Esophagus squamous epithelium (tissue), 4 donors: ENCODE measurements at regions not wholly inside any gene's neighbourhood (a gene's known extent, or its start where the extent isn't known, plus 50 kb on each side); places are given as distances from the start of the nearest gene placed in this dataset.

Source experiments
- POLR2A ChIP-seq, 4 donors: fragments of 450-650 bp; IDR thresholded peaks; one replicate each; pipeline ENCODE4 v1.6.1; 2017; ENCODE audit warnings: antibody characterized with exemption in 4 of 4, mild to moderate bottlenecking in 4 of 4, moderate library complexity in 3 of 4
- TF ChIP-seq, protein P1 (sequence below), 6 experiments: fragments of 450-650 bp in 4 of 6; fragments of 200-600 bp in 2 of 6; sonication (generic) in 2 of 6; IDR thresholded peaks; one replicate each; pipeline ENCODE4 v1.5.1; 2016 to 2019; ENCODE audit warnings: antibody characterized with exemption in 6 of 6, mild to moderate bottlenecking in 4 of 6, moderate library complexity in 4 of 6

DNA sequence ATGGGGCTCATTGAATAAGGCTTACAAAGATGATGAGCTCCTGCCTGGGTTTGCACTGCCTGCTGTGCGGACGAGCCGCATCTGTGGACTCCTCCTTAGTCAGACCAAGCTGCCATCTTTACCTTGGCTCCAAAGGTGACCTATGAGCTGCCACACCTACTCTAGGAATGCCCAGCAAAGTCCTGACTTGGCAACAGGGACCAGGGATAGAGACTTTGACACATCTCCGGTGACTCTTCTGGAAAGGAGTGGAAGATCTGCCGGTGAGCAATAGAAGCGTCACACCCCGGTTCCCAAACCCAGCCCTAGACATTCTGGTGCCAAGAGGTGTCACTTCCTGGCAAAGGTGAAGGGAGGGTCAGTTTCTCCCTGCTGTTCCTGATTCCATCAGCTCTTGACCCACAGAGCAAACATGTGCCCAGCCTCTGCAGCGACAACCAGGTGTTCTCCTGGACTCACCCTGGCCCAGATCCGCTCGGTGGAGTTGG lies 50.2 kb upstream of the GTF3A start:
- TF ChIP-seq, protein P1, sequence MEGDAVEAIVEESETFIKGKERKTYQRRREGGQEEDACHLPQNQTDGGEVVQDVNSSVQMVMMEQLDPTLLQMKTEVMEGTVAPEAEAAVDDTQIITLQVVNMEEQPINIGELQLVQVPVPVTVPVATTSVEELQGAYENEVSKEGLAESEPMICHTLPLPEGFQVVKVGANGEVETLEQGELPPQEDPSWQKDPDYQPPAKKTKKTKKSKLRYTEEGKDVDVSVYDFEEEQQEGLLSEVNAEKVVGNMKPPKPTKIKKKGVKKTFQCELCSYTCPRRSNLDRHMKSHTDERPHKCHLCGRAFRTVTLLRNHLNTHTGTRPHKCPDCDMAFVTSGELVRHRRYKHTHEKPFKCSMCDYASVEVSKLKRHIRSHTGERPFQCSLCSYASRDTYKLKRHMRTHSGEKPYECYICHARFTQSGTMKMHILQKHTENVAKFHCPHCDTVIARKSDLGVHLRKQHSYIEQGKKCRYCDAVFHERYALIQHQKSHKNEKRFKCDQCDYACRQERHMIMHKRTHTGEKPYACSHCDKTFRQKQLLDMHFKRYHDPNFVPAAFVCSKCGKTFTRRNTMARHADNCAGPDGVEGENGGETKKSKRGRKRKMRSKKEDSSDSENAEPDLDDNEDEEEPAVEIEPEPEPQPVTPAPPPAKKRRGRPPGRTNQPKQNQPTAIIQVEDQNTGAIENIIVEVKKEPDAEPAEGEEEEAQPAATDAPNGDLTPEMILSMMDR (IDR thresholded peaks at IDR 0.05) = no peak
- no peak for TF ChIP-seq POLR2A (IDR thresholded peaks at IDR 0.05)
